WTC11 (cell line): ENCODE measurements at regions not wholly inside any gene's neighbourhood (a gene's known extent, or its start where the extent isn't known, plus 50 kb on each side); places are given as distances from the start of the nearest gene placed in this dataset.

Experiments used
- AR ChIP-seq: fragments of 250-450 bp; sonication (Bioruptor Pico); IDR thresholded peaks from 2 replicates; pipeline ENCODE4 v1.9.0; 2021; ENCODE audit warnings: mild to moderate bottlenecking
- ATF3 ChIP-seq: sonication (generic); formaldehyde crosslinking; conservative IDR thresholded peaks from 2 replicates; pipeline ENCODE4 v1.8.1; 2022; ENCODE audit warnings: mild to moderate bottlenecking, missing genetic modification reagents
- CDX4 ChIP-seq: fragments of 250-450 bp; sonication (Bioruptor Pico); IDR thresholded peaks from 2 replicates; pipeline ENCODE4 v1.9.0; 2021; ENCODE audit warnings: moderate library complexity, mild to moderate bottlenecking, inconsistent platforms, borderline replicate concordance
- CTCF ChIP-seq: fragments of 200-600 bp; IDR thresholded peaks from 2 replicates; pipeline ENCODE4 v1.8.0; 2022; ENCODE audit warnings: antibody characterized with exemption
- E2F4 ChIP-seq: sonication (generic); formaldehyde crosslinking; IDR thresholded peaks from 2 replicates; pipeline ENCODE4 v1.8.1; 2022; ENCODE audit warnings: low read depth, mild to moderate bottlenecking, moderate library complexity, missing genetic modification reagents, borderline replicate concordance
- ESRRA ChIP-seq: sonication (generic); formaldehyde crosslinking; IDR thresholded peaks from 2 replicates; pipeline ENCODE4 v1.8.1; 2022; ENCODE audit warnings: mild to moderate bottlenecking, missing genetic modification reagents, borderline replicate concordance
- ETV6 ChIP-seq: sonication (generic); formaldehyde crosslinking; IDR thresholded peaks from 2 replicates; pipeline ENCODE4 v1.8.1; 2022; ENCODE audit warnings: mild to moderate bottlenecking, missing genetic modification reagents
- GABPB1 ChIP-seq: sonication (generic); formaldehyde crosslinking; IDR thresholded peaks from 2 replicates; pipeline ENCODE4 v1.8.1; 2023; ENCODE audit warnings: mild to moderate bottlenecking, missing genetic modification reagents
- GRHL2 ChIP-seq: fragments of 250-450 bp; sonication (Bioruptor Pico); IDR thresholded peaks from 2 replicates; pipeline ENCODE4 v1.8.0; 2022; ENCODE audit warnings: mild to moderate bottlenecking, moderate library complexity; ENCODE audit not compliant: insufficient replicate concordance, severe bottlenecking
- HMGA2 ChIP-seq: fragments of 250-450 bp; sonication (Bioruptor Pico); IDR thresholded peaks from 2 replicates; pipeline ENCODE4 v1.4.0; 2021; ENCODE audit warnings: mild to moderate bottlenecking, moderate library complexity
- JUN ChIP-seq: sonication (generic); formaldehyde crosslinking; IDR thresholded peaks from 2 replicates; pipeline ENCODE4 v1.8.0; 2023; ENCODE audit warnings: mild to moderate bottlenecking, missing genetic modification reagents
- NFATC4 ChIP-seq: fragments of 250-450 bp; sonication (Bioruptor Pico); IDR thresholded peaks from 2 replicates; pipeline ENCODE4 v1.9.0; 2021; ENCODE audit warnings: mild to moderate bottlenecking
- NR2C2 ChIP-seq: sonication (generic); formaldehyde crosslinking; IDR thresholded peaks from 2 replicates; pipeline ENCODE4 v1.8.0; 2022; ENCODE audit warnings: mild to moderate bottlenecking, missing genetic modification reagents
- OVOL2 ChIP-seq: fragments of 250-450 bp; sonication (Bioruptor Pico); IDR thresholded peaks from 2 replicates; pipeline ENCODE4 v1.9.0; 2021; ENCODE audit warnings: mild to moderate bottlenecking, borderline replicate concordance
- PREB ChIP-seq: sonication (generic); formaldehyde crosslinking; IDR thresholded peaks from 2 replicates; pipeline ENCODE4 v1.8.1; 2022; ENCODE audit warnings: mild to moderate bottlenecking, missing genetic modification reagents, moderate library complexity, borderline replicate concordance
- RELA ChIP-seq: sonication (generic); formaldehyde crosslinking; IDR thresholded peaks from 2 replicates; pipeline ENCODE4 v1.8.1; 2022; ENCODE audit warnings: missing genetic modification reagents, mild to moderate bottlenecking, borderline replicate concordance
- RORB ChIP-seq: fragments of 250-450 bp; sonication (Bioruptor Pico); IDR thresholded peaks from 2 replicates; pipeline ENCODE4 v1.9.0; 2021; ENCODE audit warnings: mild to moderate bottlenecking
- SMAD3 ChIP-seq: sonication (generic); formaldehyde crosslinking; IDR thresholded peaks from 2 replicates; pipeline ENCODE4 v1.8.0; 2022; ENCODE audit warnings: missing genetic modification reagents, mild to moderate bottlenecking, borderline replicate concordance
- SOX15 ChIP-seq: fragments of 250-450 bp; sonication (Bioruptor Pico); IDR thresholded peaks from 2 replicates; pipeline ENCODE4 v1.9.0; 2021; ENCODE audit warnings: mild to moderate bottlenecking
- SP1 ChIP-seq: sonication (generic); formaldehyde crosslinking; conservative IDR thresholded peaks from 2 replicates; pipeline ENCODE4 v1.8.1; 2022; ENCODE audit warnings: missing genetic modification reagents
- ZNF396 ChIP-seq: fragments of 250-450 bp; sonication (Bioruptor Pico); IDR thresholded peaks from 2 replicates; pipeline ENCODE4 v1.8.0; 2021; ENCODE audit warnings: mild to moderate bottlenecking, moderate library complexity, borderline replicate concordance
- TF ChIP-seq, protein P1 (sequence below): sonication (generic); formaldehyde crosslinking; IDR thresholded peaks from 2 replicates; pipeline ENCODE4 v1.8.1; 2023; ENCODE audit warnings: mild to moderate bottlenecking, missing genetic modification reagents
- TF ChIP-seq, protein P2 (sequence below): sonication (generic); formaldehyde crosslinking; IDR thresholded peaks from 2 replicates; pipeline ENCODE4 v1.8.0; 2022; ENCODE audit warnings: mild to moderate bottlenecking, missing genetic modification reagents
- TF ChIP-seq, protein P3 (sequence below): sonication (generic); formaldehyde crosslinking; IDR thresholded peaks from 2 replicates; pipeline ENCODE4 v1.8.0; 2023; ENCODE audit warnings: missing genetic modification reagents

DNA sequence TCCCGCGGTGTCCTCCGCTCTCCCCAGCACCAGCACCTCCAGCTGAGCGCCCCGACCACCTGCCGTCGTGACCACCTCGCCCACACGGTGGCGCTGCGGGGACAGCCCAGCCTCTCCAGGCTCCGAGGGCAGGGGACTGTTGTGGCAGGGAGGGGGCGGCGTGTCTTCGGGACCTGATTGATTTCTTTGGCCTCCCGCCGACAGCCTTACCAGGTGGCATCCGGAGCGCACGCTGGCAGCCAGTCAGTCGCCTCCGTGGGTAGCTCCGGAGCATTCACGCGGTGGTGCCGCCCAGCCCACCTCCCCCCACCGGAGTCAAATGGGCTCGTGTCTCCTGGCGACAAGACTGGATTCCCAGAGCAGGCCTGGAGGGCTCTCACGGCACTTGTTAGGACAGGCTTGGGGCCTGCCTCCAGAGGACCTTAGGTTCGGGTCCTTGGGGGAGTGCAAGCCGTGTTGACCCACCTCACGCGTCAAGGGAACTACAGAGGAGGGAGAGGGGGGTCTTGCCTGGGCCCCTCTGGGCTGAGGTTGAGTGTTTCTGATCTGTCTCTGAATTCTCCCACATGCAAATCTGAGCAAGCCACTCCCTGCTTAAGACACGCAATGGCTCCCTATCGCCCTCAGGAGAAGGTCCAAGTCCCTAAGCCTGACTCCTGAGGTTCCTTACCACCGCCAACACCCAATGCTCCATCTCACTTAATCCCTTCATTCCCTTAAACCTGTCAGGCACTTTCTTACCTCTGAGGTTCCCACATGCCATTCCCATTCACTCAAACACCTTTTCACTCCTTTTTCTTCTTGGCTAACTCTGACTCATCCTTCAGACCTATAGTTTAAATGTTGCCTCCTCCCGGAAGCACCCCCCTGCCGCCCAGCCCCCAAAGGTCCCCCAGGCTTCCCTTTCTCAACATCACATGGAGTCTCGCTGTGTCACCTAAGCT is 51.2 kb upstream of the GGTA1 start (continued):
- TF ChIP-seq, protein P1, sequence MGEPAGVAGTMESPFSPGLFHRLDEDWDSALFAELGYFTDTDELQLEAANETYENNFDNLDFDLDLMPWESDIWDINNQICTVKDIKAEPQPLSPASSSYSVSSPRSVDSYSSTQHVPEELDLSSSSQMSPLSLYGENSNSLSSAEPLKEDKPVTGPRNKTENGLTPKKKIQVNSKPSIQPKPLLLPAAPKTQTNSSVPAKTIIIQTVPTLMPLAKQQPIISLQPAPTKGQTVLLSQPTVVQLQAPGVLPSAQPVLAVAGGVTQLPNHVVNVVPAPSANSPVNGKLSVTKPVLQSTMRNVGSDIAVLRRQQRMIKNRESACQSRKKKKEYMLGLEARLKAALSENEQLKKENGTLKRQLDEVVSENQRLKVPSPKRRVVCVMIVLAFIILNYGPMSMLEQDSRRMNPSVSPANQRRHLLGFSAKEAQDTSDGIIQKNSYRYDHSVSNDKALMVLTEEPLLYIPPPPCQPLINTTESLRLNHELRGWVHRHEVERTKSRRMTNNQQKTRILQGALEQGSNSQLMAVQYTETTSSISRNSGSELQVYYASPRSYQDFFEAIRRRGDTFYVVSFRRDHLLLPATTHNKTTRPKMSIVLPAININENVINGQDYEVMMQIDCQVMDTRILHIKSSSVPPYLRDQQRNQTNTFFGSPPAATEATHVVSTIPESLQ (CRISPR knock-in tag), result no peak
- TF ChIP-seq NR2C2 (CRISPR knock-in tag) (no peak), GABPB1 (CRISPR knock-in tag) (no peak), E2F4 (CRISPR knock-in tag) (no peak), GRHL2 (CRISPR knock-in tag) (no peak), JUN (CRISPR knock-in tag) (no peak), CDX4 (no peak), PREB (CRISPR knock-in tag) (no peak), NFATC4 (CRISPR knock-in tag) (no peak), ESRRA (no peak), SOX15 (CRISPR knock-in tag) (no peak), HMGA2 (CRISPR knock-in tag) (no peak), OVOL2 (CRISPR knock-in tag) (no peak), ETV6 (no peak; the same call in 1 of the 2 replicates), RELA (CRISPR knock-in tag) (0 out of 2 replicates have a peak, but pooled peaks have one; percentile 39), SMAD3 (CRISPR knock-in tag) (0 out of 2 replicates have a peak, but pooled peaks have one; percentile 37), CTCF (peak; percentile 91), ATF3 (CRISPR knock-in tag) (no peak), RORB (CRISPR knock-in tag) (no peak), SP1 (CRISPR knock-in tag) (peak; percentile 80), ZNF396 (no peak), AR (CRISPR knock-in tag) (no peak)
- TF ChIP-seq, protein P2, sequence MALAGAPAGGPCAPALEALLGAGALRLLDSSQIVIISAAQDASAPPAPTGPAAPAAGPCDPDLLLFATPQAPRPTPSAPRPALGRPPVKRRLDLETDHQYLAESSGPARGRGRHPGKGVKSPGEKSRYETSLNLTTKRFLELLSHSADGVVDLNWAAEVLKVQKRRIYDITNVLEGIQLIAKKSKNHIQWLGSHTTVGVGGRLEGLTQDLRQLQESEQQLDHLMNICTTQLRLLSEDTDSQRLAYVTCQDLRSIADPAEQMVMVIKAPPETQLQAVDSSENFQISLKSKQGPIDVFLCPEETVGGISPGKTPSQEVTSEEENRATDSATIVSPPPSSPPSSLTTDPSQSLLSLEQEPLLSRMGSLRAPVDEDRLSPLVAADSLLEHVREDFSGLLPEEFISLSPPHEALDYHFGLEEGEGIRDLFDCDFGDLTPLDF (CRISPR knock-in tag), result no peak
- TF ChIP-seq, protein P3, sequence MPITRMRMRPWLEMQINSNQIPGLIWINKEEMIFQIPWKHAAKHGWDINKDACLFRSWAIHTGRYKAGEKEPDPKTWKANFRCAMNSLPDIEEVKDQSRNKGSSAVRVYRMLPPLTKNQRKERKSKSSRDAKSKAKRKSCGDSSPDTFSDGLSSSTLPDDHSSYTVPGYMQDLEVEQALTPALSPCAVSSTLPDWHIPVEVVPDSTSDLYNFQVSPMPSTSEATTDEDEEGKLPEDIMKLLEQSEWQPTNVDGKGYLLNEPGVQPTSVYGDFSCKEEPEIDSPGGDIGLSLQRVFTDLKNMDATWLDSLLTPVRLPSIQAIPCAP (CRISPR knock-in tag), result no peak
